SKM-1 treated with dmso at 0.1 percent for 144 hours (cell line): ENCODE measurements at regions not wholly inside any gene's neighbourhood (a gene's known extent, or its start where the extent isn't known, plus 50 kb on each side); places are given as distances from the start of the nearest gene placed in this dataset.
A peak's percentile ranks its signal among the peaks of the same experiment; 100 is the strongest.

Source experiments
- DNase-seq: peaks from one replicate; lab custom pipeline; 2025; ENCODE audit not compliant: unreplicated experiment; lab: John Stamatoyannopoulos, UW

GRCh38 chr13:84917252-84917878 is 881.9 kb downstream of the SLITRK6 start:
- DNase-seq, result peak; percentile 19

- no peak for DNase-seq
Measured at GRCh38 chr13:84912720-84913119, 886.5 kb downstream of the SLITRK6 start.

- no peak for DNase-seq
Measured at GRCh38 chr13:84910423-84910822, 888.8 kb downstream of the SLITRK6 start.

GRCh38 chr13:84903391-84903790 is 895.8 kb downstream of the SLITRK6 start:
- DNase-seq, result no peak

GRCh38 chr13:84902243-84902642 is 897.0 kb downstream of the SLITRK6 start:
- DNase-seq, result no peak

- peak; percentile 20 for DNase-seq
Measured at GRCh38 chr13:84896128-84896527, 903.1 kb downstream of the SLITRK6 start.

GRCh38 chr13:84894749-84895148 is 904.5 kb downstream of the SLITRK6 start:
- no peak for DNase-seq

- no peak for DNase-seq
Measured at GRCh38 chr13:84885868-84886267, 913.4 kb downstream of the SLITRK6 start.

GRCh38 chr13:84873951-84874350 is 925.3 kb downstream of the SLITRK6 start:
- DNase-seq, result no peak

GRCh38 chr13:84870190-84870589 is 929.0 kb downstream of the SLITRK6 start:
- DNase-seq, result no peak

- DNase-seq, result no peak
Measured at GRCh38 chr13:84867246-84867645, 932.0 kb downstream of the SLITRK6 start.

- no peak for DNase-seq
Measured at GRCh38 chr13:84865783-84866221, 933.4 kb downstream of the SLITRK6 start.

- DNase-seq, result no peak
Measured at GRCh38 chr13:84864341-84864740, 934.9 kb downstream of the SLITRK6 start.

- no peak for DNase-seq
Measured at GRCh38 chr13:84847107-84847506, 952.1 kb downstream of the SLITRK6 start.

GRCh38 chr13:84845907-84846619 is 953.2 kb downstream of the SLITRK6 start:
- no peak for DNase-seq

GRCh38 chr13:84844473-84844872 is 954.7 kb downstream of the SLITRK6 start:
- DNase-seq, result no peak

- no peak for DNase-seq
Measured at GRCh38 chr13:84843368-84843767, 955.9 kb downstream of the SLITRK6 start.

GRCh38 chr13:84834201-84834600 is 951.9 kb upstream of the SLITRK1 start:
- DNase-seq, result no peak

- DNase-seq, result no peak
Measured at GRCh38 chr13:84831666-84832657, 949.7 kb upstream of the SLITRK1 start.

- DNase-seq, result no peak
Measured at GRCh38 chr13:84823528-84823927, 941.3 kb upstream of the SLITRK1 start.

GRCh38 chr13:84821261-84821660 is 939.0 kb upstream of the SLITRK1 start:
- no peak for DNase-seq
